Epithelial cell of proximal tubule (primary cell): ENCODE measurements at regions not wholly inside any gene's neighbourhood (a gene's known extent, or its start where the extent isn't known, plus 50 kb on each side); places are given as distances from the start of the nearest gene placed in this dataset.
"Not testable (repeated sequence)": the region's sequence is repeated elsewhere in the genome, so short reads cannot be mapped to it uniquely, and the experiment has no call there.

Source experiments
- DNase-seq: peaks from one replicate; pipeline ENCODE4 v3.0.0-alpha.2; 2011; ENCODE audit warnings: low read depth
- H3K4me3 ChIP-seq: 2 replicates; pipeline ENCODE4 v1.5.1; 2011; ENCODE audit warnings: low read depth, mild to moderate bottlenecking, low read length
- CTCF ChIP-seq: conservative IDR thresholded peaks from 2 replicates; pipeline ENCODE4 v1.5.1; 2012; ENCODE audit warnings: low read depth, mild to moderate bottlenecking, low read length

- no peak for TF ChIP-seq CTCF
- no peak for DNase-seq
- H3K4me3 ChIP-seq: no peak overlapping the region
Observed at GRCh38 chr13:100954430-100955305, 280.1 kb upstream of the TMTC4 start.

GRCh38 chr13:100951016-100951415 is 276.4 kb upstream of the TMTC4 start:
- H3K4me3 ChIP-seq: no peak overlapping the region
- DNase-seq: no peak
- no peak for TF ChIP-seq CTCF

GRCh38 chr13:100948937-100949336 is 274.3 kb upstream of the TMTC4 start:
- DNase-seq: not testable (repeated sequence)

GRCh38 chr13:100946588-100946987 is 272.0 kb upstream of the TMTC4 start:
- no peak for DNase-seq
- no peak for TF ChIP-seq CTCF
- H3K4me3 ChIP-seq: no peak overlapping the region

More at GRCh38 chr13:100948937-100949336, 274.3 kb upstream of the TMTC4 start:
- not testable (repeated sequence) for H3K4me3 ChIP-seq

- no peak for TF ChIP-seq CTCF
- no peak overlapping the region for H3K4me3 ChIP-seq
- DNase-seq: no peak
Observed at GRCh38 chr13:100944791-100945345, 270.3 kb upstream of the TMTC4 start.

- DNase-seq: no peak
- no peak for TF ChIP-seq CTCF
- H3K4me3 ChIP-seq: no peak overlapping the region
Observed at GRCh38 chr13:100942742-100943141, 268.1 kb upstream of the TMTC4 start.

GRCh38 chr13:100941377-100942368 is 267.1 kb upstream of the TMTC4 start:
- DNase-seq: no peak
- H3K4me3 ChIP-seq: no peak overlapping the region
- no peak for TF ChIP-seq CTCF
